Right lobe of liver (tissue), 6 donors: ENCODE measurements at regions not wholly inside any gene's neighbourhood (a gene's known extent, or its start where the extent isn't known, plus 50 kb on each side); places are given as distances from the start of the nearest gene placed in this dataset.

Experiments used
- ATAC-seq, 4 donors: fragments of 200-7000 bp; cut with Tn5 transposase; one replicate each; pipeline ENCODE4 v1.9.1; 2020; ENCODE audit warnings: mild to moderate bottlenecking in 4 of 4, moderate library complexity in 4 of 4
- DNase-seq, 3 donors: peaks; one replicate each; pipeline ENCODE4 v3.0.0-alpha.2; 2020
- H3K27ac ChIP-seq, 3 donors: fragments of 200-600 bp; one replicate each; pipeline ENCODE4 v1.8.0; 2022
- H3K27me3 ChIP-seq, 2 donors: fragments of 200-600 bp; one replicate each; pipeline ENCODE4 v1.8.0; 2022
- H3K36me3 ChIP-seq, 4 donors: fragments of 200-600 bp; sonication (generic) in 1 of 4; one replicate each; pipeline versions ENCODE4 v1.5.1 to v1.8.0; 2017 to 2022; ENCODE audit warnings: control low read depth in 1 of 4
- H3K4me1 ChIP-seq, 4 donors: fragments of 200-600 bp; sonication (generic) in 1 of 4; one replicate each; pipeline versions ENCODE4 v1.5.1 to v1.8.0; 2017 to 2022; ENCODE audit warnings: control low read depth in 1 of 4
- H3K4me3 ChIP-seq, 3 donors: fragments of 200-600 bp; one replicate each; pipeline ENCODE4 v1.8.0; 2022
- H3K9me3 ChIP-seq, 4 donors: fragments of 200-600 bp; sonication (generic) in 1 of 4; one replicate each; pipeline versions ENCODE4 v1.5.1 to v1.8.0; 2017 to 2022; ENCODE audit warnings: control low read depth in 1 of 4
- POLR2A ChIP-seq: fragments of 450-650 bp; IDR thresholded peaks from one replicate; pipeline ENCODE4 v1.6.1; 2017; ENCODE audit warnings: antibody characterized with exemption, mild to moderate bottlenecking
- WGBS: methylation state at CpG from one replicate; pipeline ENCODE4 v1.1.6; 2018; ENCODE audit warnings: low coverage, low lambda C conversion rate; ENCODE audit not compliant: insufficient coverage; ENCODE audit errors: missing lambda C conversion rate; 5-methylcytosine and 5-hydroxymethylcytosine counted together
- intact Hi-C, 2 donors: fragments of 100-400 bp; cut with DNase I; formaldehyde crosslinking; loops; one replicate each; pipeline versions ENCODE4 v1.11.2 to v1.14.1; 2022
- TF ChIP-seq, protein P1 (sequence below), 4 donors: fragments of 200-600 bp in 3 of 4; fragments of 450-650 bp in 1 of 4; IDR thresholded peaks; one replicate each; pipeline versions ENCODE4 v1.5.1 to v1.8.0; 2016 to 2022; ENCODE audit warnings: antibody characterized with exemption in 4 of 4, mild to moderate bottlenecking in 2 of 4
- donor health status: DM: no; HTN: yes; CAD: no.
- donor health status: DM: no; HTN: no; CAD: no.
- donor health status: DM: no; HTN: no; CAD: no.
- donor health status: DM: no; HTN: yes; CAD: no.
- donor health status: DM: no; HTN: yes; CAD: no.

DNA sequence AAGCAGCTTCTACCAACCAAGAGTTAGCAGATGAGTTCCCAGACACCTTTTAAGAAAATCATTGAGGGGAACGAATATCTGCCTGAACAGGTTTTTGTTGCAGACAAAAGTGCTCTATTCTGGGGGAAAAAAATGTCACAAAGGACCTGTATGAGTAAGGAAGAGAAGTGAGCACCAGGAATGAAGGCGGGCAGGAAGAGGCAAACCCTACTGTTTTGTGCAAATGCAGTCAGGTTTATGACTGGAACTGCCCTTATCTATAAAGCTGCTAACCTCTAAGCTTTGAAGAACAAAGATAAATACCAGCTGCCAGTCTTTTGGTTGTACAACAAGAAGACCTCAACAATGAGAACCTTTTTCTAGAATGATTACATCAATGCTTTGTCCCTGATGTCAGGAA lies 292.4 kb upstream of the SP4 start:
- no peak for TF ChIP-seq POLR2A
- TF ChIP-seq, protein P1, sequence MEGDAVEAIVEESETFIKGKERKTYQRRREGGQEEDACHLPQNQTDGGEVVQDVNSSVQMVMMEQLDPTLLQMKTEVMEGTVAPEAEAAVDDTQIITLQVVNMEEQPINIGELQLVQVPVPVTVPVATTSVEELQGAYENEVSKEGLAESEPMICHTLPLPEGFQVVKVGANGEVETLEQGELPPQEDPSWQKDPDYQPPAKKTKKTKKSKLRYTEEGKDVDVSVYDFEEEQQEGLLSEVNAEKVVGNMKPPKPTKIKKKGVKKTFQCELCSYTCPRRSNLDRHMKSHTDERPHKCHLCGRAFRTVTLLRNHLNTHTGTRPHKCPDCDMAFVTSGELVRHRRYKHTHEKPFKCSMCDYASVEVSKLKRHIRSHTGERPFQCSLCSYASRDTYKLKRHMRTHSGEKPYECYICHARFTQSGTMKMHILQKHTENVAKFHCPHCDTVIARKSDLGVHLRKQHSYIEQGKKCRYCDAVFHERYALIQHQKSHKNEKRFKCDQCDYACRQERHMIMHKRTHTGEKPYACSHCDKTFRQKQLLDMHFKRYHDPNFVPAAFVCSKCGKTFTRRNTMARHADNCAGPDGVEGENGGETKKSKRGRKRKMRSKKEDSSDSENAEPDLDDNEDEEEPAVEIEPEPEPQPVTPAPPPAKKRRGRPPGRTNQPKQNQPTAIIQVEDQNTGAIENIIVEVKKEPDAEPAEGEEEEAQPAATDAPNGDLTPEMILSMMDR (IDR thresholded peaks at IDR 0.05): no peak
- Histone ChIP-seq H3K27me3 (no peaks in the 10 kb centered on the region), H3K27ac (no peak overlapping the region), H3K4me1 (no peaks in the 10 kb centered on the region), H3K4me3 (no peak overlapping the region), H3K36me3 (no peaks in the 10 kb centered on the region), H3K9me3 (peaks cover 0 to 3% (median 0%) of the 10 kb centered on the region in 4 donors)
- DNase-seq (no peak), ATAC-seq (no peak)
- intact Hi-C loops: no loop called here
- WGBS: 41% methylated on average over 2 of the region's 2 CpGs

DNA sequence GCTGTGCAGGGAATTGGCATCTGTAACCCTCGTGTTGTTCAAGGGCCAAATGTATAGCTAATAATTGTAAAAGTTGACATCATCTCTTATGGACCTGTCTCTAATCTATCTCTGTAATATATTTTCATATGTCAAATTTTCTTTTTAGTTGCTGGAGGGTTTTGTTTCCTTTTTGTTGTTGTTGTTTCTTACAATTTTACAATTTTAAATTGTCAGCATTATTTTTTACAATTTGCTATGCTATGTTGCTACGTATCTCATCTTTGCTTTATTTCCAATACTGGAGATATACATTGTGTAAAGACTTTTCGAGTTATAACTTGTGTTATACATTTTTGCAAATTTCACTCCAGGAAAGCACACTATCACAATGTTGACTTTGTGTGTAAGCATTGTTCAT lies 290.2 kb upstream of the SP4 start:
- intact Hi-C loops: no loop called here
- Histone ChIP-seq H3K4me3 (no peak overlapping the region), H3K36me3 (no peaks in the 10 kb centered on the region), H3K27ac (no peak overlapping the region), H3K27me3 (no peaks in the 10 kb centered on the region), H3K9me3 (no peaks in the 10 kb centered on the region), H3K4me1 (no peaks in the 10 kb centered on the region)
- no peak for ATAC-seq
- 54% methylated on average over 3 of the region's 3 CpGs for WGBS
- no peak for TF ChIP-seq POLR2A
- TF ChIP-seq, protein P1 (IDR thresholded peaks at IDR 0.05): no peak
- DNase-seq: no peak

DNA sequence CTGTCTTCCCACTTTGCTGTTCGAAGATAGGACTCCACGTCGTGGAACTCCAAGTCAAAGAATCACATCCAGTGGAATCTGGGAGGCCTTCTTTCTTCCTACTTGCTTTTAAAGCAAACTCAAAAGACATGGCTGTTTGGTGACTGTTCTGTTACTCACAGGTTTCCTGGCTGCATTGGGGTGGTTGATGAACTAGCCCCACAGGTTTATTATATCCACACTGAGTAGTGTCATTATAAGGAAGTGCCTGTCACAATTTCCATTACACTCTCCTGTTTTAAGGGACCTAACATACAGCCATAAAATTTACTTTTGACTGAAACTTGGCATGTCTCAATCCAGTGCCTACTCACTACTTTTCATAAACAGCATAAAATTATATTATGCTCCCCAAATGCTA lies 287.3 kb upstream of the SP4 start:
- TF ChIP-seq, protein P1 (IDR thresholded peaks at IDR 0.05): no peak
- TF ChIP-seq POLR2A: no peak
- ATAC-seq (no peak), DNase-seq (no peak)
- intact Hi-C loops: no loop called here
- Histone ChIP-seq H3K27ac (no peak overlapping the region), H3K27me3 (no peaks in the 10 kb centered on the region), H3K36me3 (no peaks in the 10 kb centered on the region), H3K9me3 (no peaks in the 10 kb centered on the region), H3K4me3 (no peak overlapping the region), H3K4me1 (no peaks in the 10 kb centered on the region)
- WGBS: 53% methylated on average over 3 of the region's 3 CpGs

DNA sequence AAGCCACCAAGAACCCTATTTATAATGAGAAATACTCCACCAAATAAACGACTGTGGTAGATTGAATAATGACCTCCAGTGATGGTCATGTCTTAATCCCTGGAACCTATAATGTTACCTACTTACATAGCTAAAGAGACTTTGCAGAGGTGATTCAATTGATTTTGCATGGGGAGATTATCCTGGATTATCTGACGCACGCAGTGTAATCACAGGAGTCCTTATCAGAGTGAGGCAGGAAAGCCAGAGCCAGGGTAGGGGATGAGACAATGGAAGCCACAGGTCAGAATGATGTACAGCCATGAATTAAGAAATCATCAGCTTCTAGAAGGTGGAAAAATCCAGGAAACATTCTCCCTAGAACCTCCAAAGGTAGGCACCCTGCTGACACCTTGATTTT lies 286.4 kb upstream of the SP4 start:
- TF ChIP-seq, protein P1 (IDR thresholded peaks at IDR 0.05): no peak
- ATAC-seq: no peak
- no peaks in the 10 kb centered on the region for H3K9me3 ChIP-seq

DNA sequence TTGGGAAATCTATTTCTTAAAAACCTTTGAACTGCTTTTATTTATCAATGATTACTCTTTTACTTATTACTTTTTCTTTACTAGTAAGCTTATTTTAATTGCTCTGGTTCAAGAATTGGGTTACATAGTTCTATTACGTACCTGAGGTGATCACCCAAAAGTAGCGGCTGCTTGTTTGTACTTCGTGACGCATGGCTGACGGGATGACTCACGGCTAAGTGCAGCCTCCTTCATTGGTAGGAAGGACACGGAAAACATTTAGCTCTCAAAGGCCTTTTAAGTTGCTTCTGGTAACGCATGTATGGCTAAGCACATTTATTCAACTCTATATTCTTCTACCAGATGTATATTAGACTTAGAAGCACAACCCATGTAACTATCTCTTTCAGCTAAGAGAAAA lies 285.8 kb upstream of the SP4 start:
- H3K27me3 ChIP-seq: no peaks in the 10 kb centered on the region
- H3K4me3 ChIP-seq: no peak overlapping the region
- intact Hi-C loops: no loop called here
- DNase-seq: no peak
- TF ChIP-seq, protein P1 (IDR thresholded peaks at IDR 0.05): no peak
- TF ChIP-seq POLR2A: no peak
- H3K36me3 ChIP-seq: no peaks in the 10 kb centered on the region
- ATAC-seq: no peak
- H3K27ac ChIP-seq: no peak overlapping the region
- H3K4me1 ChIP-seq: no peaks in the 10 kb centered on the region
- 68% methylated on average over 8 of the region's 8 CpGs for WGBS
- H3K9me3 ChIP-seq: no peaks in the 10 kb centered on the region

More for the DNA sequence above, 286.4 kb upstream of the SP4 start:
- intact Hi-C loops: no loop called here
- no peaks in the 10 kb centered on the region for H3K27me3 ChIP-seq
- 27% methylated on average over 3 of the region's 3 CpGs for WGBS
- H3K4me1 ChIP-seq: no peaks in the 10 kb centered on the region
- H3K4me3 ChIP-seq: no peak overlapping the region
- H3K27ac ChIP-seq: no peak overlapping the region
- no peaks in the 10 kb centered on the region for H3K36me3 ChIP-seq
- DNase-seq: no peak
